IMR-90 (cell line): ENCODE measurements at regions not wholly inside any gene's neighbourhood (a gene's known extent, or its start where the extent isn't known, plus 50 kb on each side); places are given as distances from the start of the nearest gene placed in this dataset.

ENCODE experiments used
- ATAC-seq: fragments of 200-7000 bp; cut with Tn5 transposase; 2 replicates; pipeline ENCODE4 v1.9.1; 2020; ENCODE audit warnings: low read depth, mild to moderate bottlenecking, moderate library complexity
- BruUV-seq: library from RNA; stranded (reverse); fragments of 400-500 nt; replicated peaks from 2 replicates; lab custom pipeline; 2021; lab: Mats Ljungman, UMichigan
- CTCF ChIA-PET: fragments of 300-600 bp; formaldehyde crosslinking; extraction: SDS; loops from one replicate; lab custom pipeline; 2021; ENCODE audit warnings: antibody characterized with exemption; lab: Yijun Ruan, JAX
- POLR2A ChIA-PET: fragments of 300-600 bp; sonication (Branson Sonifier 250); formaldehyde crosslinking; loops from one replicate; lab custom pipeline; 2022; ENCODE audit warnings: antibody characterized with exemption; ENCODE audit not compliant: unreplicated experiment; lab: Charles Lee
- DNase-seq: peaks from one replicate; pipeline ENCODE4 v3.0.0; 2013
- H2AFZ ChIP-seq: replicated peaks from 2 replicates; pipeline ENCODE3; 2013; ENCODE audit warnings: low read length, mild to moderate bottlenecking; ENCODE audit not compliant: poor library complexity
- H2AK5ac ChIP-seq: 2 replicates; pipeline ENCODE4 v1.6.1; 2013; ENCODE audit warnings: low read depth, low read length, inconsistent platforms
- H2AK9ac ChIP-seq: replicated peaks from 2 replicates; pipeline ENCODE3; 2013; ENCODE audit warnings: mild to moderate bottlenecking, low read depth, low read length, moderate library complexity; ENCODE audit not compliant: poor library complexity
- H2BK120ac ChIP-seq: 2 replicates; pipeline ENCODE4 v1.6.1; 2013; ENCODE audit warnings: low read depth, low read length, inconsistent platforms
- H2BK15ac ChIP-seq: 3 replicates; pipeline ENCODE4 v1.6.1; 2013; ENCODE audit warnings: low read depth, low read length, inconsistent platforms
- H2BK20ac ChIP-seq: 2 replicates; pipeline ENCODE4 v1.6.1; 2013; ENCODE audit warnings: low read depth, mild to moderate bottlenecking, inconsistent platforms, low read length, moderate library complexity
- H2BK5ac ChIP-seq: 2 replicates; pipeline ENCODE4 v1.6.1; 2013; ENCODE audit warnings: mild to moderate bottlenecking, low read depth, low read length, inconsistent platforms; ENCODE audit not compliant: poor library complexity, severe bottlenecking
- H3K14ac ChIP-seq: replicated peaks from 2 replicates; pipeline ENCODE4 v1.6.1; 2013; ENCODE audit warnings: low read depth, low read length, inconsistent platforms
- H3K18ac ChIP-seq: 2 replicates; pipeline ENCODE4 v1.6.1; 2013; ENCODE audit warnings: low read depth, low read length, control low read depth
- H3K23ac ChIP-seq: 2 replicates; pipeline ENCODE4 v1.6.1; 2013; ENCODE audit warnings: low read depth, low read length, inconsistent platforms
- H3K27ac ChIP-seq: 2 replicates; pipeline ENCODE4 v1.5.1; 2013; ENCODE audit warnings: mild to moderate bottlenecking, control low read depth, low read length; ENCODE audit not compliant: insufficient read depth
- H3K27me3 ChIP-seq: 2 replicates; pipeline ENCODE4 v1.6.1; 2013; ENCODE audit warnings: low read length; ENCODE audit not compliant: control insufficient read depth, insufficient read depth
- H3K36me3 ChIP-seq: 2 replicates; pipeline ENCODE4 v1.6.1; 2013; ENCODE audit warnings: low read length, mixed read lengths; ENCODE audit not compliant: control insufficient read depth, insufficient read depth
- H3K4ac ChIP-seq: 2 replicates; pipeline ENCODE4 v1.6.1; 2013; ENCODE audit warnings: low read depth, low read length, inconsistent platforms
- H3K4me1 ChIP-seq: 2 replicates; pipeline ENCODE4 v1.6.1; 2013; ENCODE audit warnings: low read length, mixed read lengths; ENCODE audit not compliant: control insufficient read depth, insufficient read depth
- H3K4me2 ChIP-seq: 2 replicates; pipeline ENCODE4 v1.6.1; 2013; ENCODE audit warnings: low read depth, mild to moderate bottlenecking, control low read depth, low read length, moderate library complexity
- H3K4me3 ChIP-seq: 2 replicates; pipeline ENCODE4 v1.5.1; 2013; ENCODE audit warnings: low read depth, mild to moderate bottlenecking, control low read depth, low read length, moderate library complexity; ENCODE audit not compliant: insufficient read depth
- H3K56ac ChIP-seq: 2 replicates; pipeline ENCODE4 v1.6.1; 2013; ENCODE audit warnings: low read length, inconsistent platforms; ENCODE audit not compliant: insufficient read depth; ENCODE audit errors: extremely low read depth
- H3K79me1 ChIP-seq, 2 experiments: 2 replicates each; pipeline ENCODE4 v1.6.1; 2013; ENCODE audit warnings: low read length in 2 of 2, inconsistent platforms in 1 of 2, low read depth in 1 of 2
- H3K9ac ChIP-seq: 2 replicates; pipeline ENCODE4 v1.6.1; 2013; ENCODE audit warnings: low read depth, low read length, control low read depth
- H3K9me1 ChIP-seq: 2 replicates; pipeline ENCODE4 v1.6.1; 2013; ENCODE audit warnings: low read length, inconsistent platforms; ENCODE audit not compliant: insufficient read depth
- H3K9me3 ChIP-seq: 2 replicates; pipeline ENCODE4 v1.6.1; 2013; ENCODE audit warnings: low read length; ENCODE audit not compliant: control insufficient read depth, insufficient read depth
- H4K20me1 ChIP-seq: 2 replicates; pipeline ENCODE4 v1.6.1; 2013; ENCODE audit warnings: low read length, inconsistent platforms; ENCODE audit not compliant: insufficient read depth
- H4K5ac ChIP-seq: 2 replicates; pipeline ENCODE4 v1.6.1; 2013; ENCODE audit warnings: mild to moderate bottlenecking, low read depth, low read length, control low read depth
- H4K8ac ChIP-seq, 2 experiments: 2 replicates each; pipeline ENCODE4 v1.6.1; 2013; ENCODE audit warnings: low read depth in 2 of 2, low read length in 2 of 2, control low read depth in 1 of 2, inconsistent platforms in 1 of 2
- H4K91ac ChIP-seq: 2 replicates; pipeline ENCODE4 v1.6.1; 2013; ENCODE audit warnings: low read depth, low read length, inconsistent platforms; ENCODE audit not compliant: insufficient read depth
- NFE2L2 ChIP-seq: fragments of 150-350 bp; IDR thresholded peaks from 2 replicates; pipeline ENCODE4 v1.6.1; 2016; ENCODE audit warnings: low read depth, mild to moderate bottlenecking, low read length
- RAD21 ChIP-seq: IDR thresholded peaks from 2 replicates; pipeline ENCODE4 v1.6.1; 2012; ENCODE audit warnings: low read length, improper control_type of control experiment
- RFX5 ChIP-seq: IDR thresholded peaks from 2 replicates; pipeline ENCODE4 v1.8.0; 2012; ENCODE audit warnings: low read depth, mild to moderate bottlenecking, low read length, moderate library complexity
- WGBS, 2 experiments: methylation state at CpG; one replicate each; pipeline versions ENCODE4 v1.1.5 to v1.1.7; 2013; ENCODE audit warnings: missing lambda C conversion rate in 2 of 2; ENCODE audit not compliant: insufficient read length in 1 of 2; ENCODE audit errors: extremely low coverage in 2 of 2; 5-methylcytosine and 5-hydroxymethylcytosine counted together
- dilution Hi-C: fragments of 300-500 bp; cut with HindIII; formaldehyde crosslinking; loops from one replicate; pipeline ENCODE4 v1.14.3; 2018; ENCODE audit warnings: low sequenced_read_pairs; ENCODE audit not compliant: unreplicated experiment
- in situ Hi-C: fragments of 300-500 bp; cut with MboI; formaldehyde crosslinking; loops from 3 replicates; pipeline ENCODE4 v1.14.3; 2019; ENCODE audit warnings: low sequenced_read_pairs, inconsistent platforms, mixed read lengths
- intact Hi-C: fragments of 100-400 bp; cut with micrococcal nuclease; formaldehyde crosslinking; loops from 2 replicates; pipeline ENCODE4 v1.10.0; 2022

GRCh38 chr1:29500651-29501050 is 264.3 kb downstream of the PTPRU start:
- Histone ChIP-seq H3K4me3 (no peak overlapping the region), H3K18ac (no peak overlapping the region), H4K91ac (no peak overlapping the region), H3K9me3 (no peaks in the 10 kb centered on the region), H3K27me3 (peaks cover 5% of the 10 kb centered on the region; the same call in 1 of the 2 replicates), H3K27ac (no peak overlapping the region), H4K20me1 (no peaks in the 10 kb centered on the region), H2BK5ac (no peak overlapping the region), H2AK5ac (no peak overlapping the region), H2BK120ac (no peak overlapping the region), H2BK15ac (no peak overlapping the region), H3K56ac (no peak overlapping the region), H3K14ac (no peak overlapping the region), H3K79me1 (no peaks in the 10 kb centered on the region), H2AK9ac (no peak overlapping the region), H3K9me1 (no peaks in the 10 kb centered on the region), H3K4me2 (no peak overlapping the region), H2AFZ (no peak overlapping the region), H2BK20ac (no peak overlapping the region), H4K5ac (no peak overlapping the region), H4K8ac (no peak overlapping the region), H3K9ac (no peak overlapping the region), H3K23ac (no peak overlapping the region), H3K4ac (no peak overlapping the region), H3K36me3 (no peaks in the 10 kb centered on the region), H3K4me1 (no peaks in the 10 kb centered on the region)
- intact Hi-C loops, result no loop called here
- POLR2A ChIA-PET, result no interaction called here
- in situ Hi-C loops, result loop anchor here (25.0 kb wide), 1 partner anchor 612 kb away; no protein-coding TSS in a partner anchor
- ATAC-seq, result no peak
- CTCF ChIA-PET, result no interaction called here
- dilution Hi-C loops, result no loop called here
- 88% methylated on average over 1 of the region's 5 CpGs; no CpG with 5 or more reads in 1 of the 2 experiments for WGBS, 2 experiments
- TF ChIP-seq RFX5, result no peak
- TF ChIP-seq NFE2L2, result no peak
- no peak for TF ChIP-seq RAD21
- DNase-seq, result no peak
- no TSS peak for BruUV-seq
